ENCODE measurements at regions not wholly inside any gene's neighbourhood (a gene's known extent, or its start where the extent isn't known, plus 50 kb on each side); places are given as distances from the start of the nearest gene placed in this dataset.

DNA sequence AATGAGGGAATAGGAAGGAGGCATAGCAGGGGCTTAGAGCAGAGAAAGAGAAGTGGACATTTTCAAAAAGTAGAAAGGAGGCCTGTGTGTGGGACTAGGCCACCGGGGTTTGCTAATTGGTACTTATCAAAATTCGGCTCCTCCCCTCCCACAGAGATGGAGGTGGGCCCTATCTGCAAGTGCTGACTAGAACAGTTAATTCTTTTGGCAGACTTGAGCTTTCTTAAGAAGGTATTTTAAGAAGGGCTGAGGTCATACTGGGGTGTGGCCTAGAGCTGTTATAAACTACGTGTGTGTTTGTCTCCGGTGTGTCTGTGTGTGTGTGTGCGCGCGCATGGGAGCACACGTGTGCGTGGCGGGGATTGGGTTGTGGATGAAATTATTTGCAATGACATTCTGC, 1086.5 kb downstream of the EFNA5 start:
- ATAC-seq = no peak
- no peak for TF ChIP-seq ZNF70 (CRISPR knock-in tag; IDR thresholded peaks at IDR 0.05)
- TF ChIP-seq, protein P1, sequence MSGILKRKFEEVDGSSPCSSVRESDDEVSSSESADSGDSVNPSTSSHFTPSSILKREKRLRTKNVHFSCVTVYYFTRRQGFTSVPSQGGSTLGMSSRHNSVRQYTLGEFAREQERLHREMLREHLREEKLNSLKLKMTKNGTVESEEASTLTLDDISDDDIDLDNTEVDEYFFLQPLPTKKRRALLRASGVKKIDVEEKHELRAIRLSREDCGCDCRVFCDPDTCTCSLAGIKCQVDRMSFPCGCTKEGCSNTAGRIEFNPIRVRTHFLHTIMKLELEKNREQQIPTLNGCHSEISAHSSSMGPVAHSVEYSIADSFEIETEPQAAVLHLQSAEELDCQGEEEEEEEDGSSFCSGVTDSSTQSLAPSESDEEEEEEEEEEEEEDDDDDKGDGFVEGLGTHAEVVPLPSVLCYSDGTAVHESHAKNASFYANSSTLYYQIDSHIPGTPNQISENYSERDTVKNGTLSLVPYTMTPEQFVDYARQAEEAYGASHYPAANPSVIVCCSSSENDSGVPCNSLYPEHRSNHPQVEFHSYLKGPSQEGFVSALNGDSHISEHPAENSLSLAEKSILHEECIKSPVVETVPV (CRISPR knock-in tag; IDR thresholded peaks at IDR 0.05) = no peak
- no peak for TF ChIP-seq SNAI2 (CRISPR knock-in tag; IDR thresholded peaks at IDR 0.05)
- no peak for TF ChIP-seq RARB (CRISPR knock-in tag; IDR thresholded peaks at IDR 0.05)
- TF ChIP-seq ZC3H10 (CRISPR knock-in tag; IDR thresholded peaks at IDR 0.05) = no peak
- no peak for TF ChIP-seq ZNF565 (CRISPR knock-in tag; conservative IDR thresholded peaks at IDR 0.05; ENCODE audit: low read depth)
- no peak for TF ChIP-seq CSDC2 (CRISPR knock-in tag; IDR thresholded peaks at IDR 0.05)
- no peak for TF ChIP-seq ARNTL (CRISPR knock-in tag; IDR thresholded peaks at IDR 0.05; ENCODE audit: borderline replicate concordance, low read depth)
- TF ChIP-seq ESRRG (CRISPR knock-in tag; IDR thresholded peaks at IDR 0.05) = no peak
- no peak for TF ChIP-seq TOX (CRISPR knock-in tag; IDR thresholded peaks at IDR 0.05; ENCODE audit: borderline replicate concordance)
- no peak for TF ChIP-seq ZFP30 (CRISPR knock-in tag; IDR thresholded peaks at IDR 0.05)
- TF ChIP-seq, protein P2, sequence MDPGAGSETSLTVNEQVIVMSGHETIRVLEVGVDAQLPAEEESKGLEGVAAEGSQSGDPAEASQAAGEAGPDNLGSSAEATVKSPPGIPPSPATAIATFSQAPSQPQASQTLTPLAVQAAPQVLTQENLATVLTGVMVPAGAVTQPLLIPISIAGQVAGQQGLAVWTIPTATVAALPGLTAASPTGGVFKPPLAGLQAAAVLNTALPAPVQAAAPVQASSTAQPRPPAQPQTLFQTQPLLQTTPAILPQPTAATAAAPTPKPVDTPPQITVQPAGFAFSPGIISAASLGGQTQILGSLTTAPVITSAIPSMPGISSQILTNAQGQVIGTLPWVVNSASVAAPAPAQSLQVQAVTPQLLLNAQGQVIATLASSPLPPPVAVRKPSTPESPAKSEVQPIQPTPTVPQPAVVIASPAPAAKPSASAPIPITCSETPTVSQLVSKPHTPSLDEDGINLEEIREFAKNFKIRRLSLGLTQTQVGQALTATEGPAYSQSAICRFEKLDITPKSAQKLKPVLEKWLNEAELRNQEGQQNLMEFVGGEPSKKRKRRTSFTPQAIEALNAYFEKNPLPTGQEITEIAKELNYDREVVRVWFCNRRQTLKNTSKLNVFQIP (CRISPR knock-in tag; IDR thresholded peaks at IDR 0.05; ENCODE audit: borderline replicate concordance, low read depth) = no peak
- TF ChIP-seq, protein P3, sequence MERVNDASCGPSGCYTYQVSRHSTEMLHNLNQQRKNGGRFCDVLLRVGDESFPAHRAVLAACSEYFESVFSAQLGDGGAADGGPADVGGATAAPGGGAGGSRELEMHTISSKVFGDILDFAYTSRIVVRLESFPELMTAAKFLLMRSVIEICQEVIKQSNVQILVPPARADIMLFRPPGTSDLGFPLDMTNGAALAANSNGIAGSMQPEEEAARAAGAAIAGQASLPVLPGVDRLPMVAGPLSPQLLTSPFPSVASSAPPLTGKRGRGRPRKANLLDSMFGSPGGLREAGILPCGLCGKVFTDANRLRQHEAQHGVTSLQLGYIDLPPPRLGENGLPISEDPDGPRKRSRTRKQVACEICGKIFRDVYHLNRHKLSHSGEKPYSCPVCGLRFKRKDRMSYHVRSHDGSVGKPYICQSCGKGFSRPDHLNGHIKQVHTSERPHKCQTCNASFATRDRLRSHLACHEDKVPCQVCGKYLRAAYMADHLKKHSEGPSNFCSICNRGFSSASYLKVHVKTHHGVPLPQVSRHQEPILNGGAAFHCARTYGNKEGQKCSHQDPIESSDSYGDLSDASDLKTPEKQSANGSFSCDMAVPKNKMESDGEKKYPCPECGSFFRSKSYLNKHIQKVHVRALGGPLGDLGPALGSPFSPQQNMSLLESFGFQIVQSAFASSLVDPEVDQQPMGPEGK (CRISPR knock-in tag; IDR thresholded peaks at IDR 0.05; ENCODE audit: borderline replicate concordance) = no peak
- no peak for TF ChIP-seq BACH2 (CRISPR knock-in tag; IDR thresholded peaks at IDR 0.05; ENCODE audit: borderline replicate concordance)
- TF ChIP-seq, protein P4, sequence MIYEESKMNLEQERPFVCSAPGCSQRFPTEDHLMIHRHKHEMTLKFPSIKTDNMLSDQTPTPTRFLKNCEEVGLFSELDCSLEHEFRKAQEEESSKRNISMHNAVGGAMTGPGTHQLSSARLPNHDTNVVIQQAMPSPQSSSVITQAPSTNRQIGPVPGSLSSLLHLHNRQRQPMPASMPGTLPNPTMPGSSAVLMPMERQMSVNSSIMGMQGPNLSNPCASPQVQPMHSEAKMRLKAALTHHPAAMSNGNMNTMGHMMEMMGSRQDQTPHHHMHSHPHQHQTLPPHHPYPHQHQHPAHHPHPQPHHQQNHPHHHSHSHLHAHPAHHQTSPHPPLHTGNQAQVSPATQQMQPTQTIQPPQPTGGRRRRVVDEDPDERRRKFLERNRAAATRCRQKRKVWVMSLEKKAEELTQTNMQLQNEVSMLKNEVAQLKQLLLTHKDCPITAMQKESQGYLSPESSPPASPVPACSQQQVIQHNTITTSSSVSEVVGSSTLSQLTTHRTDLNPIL (CRISPR knock-in tag; IDR thresholded peaks at IDR 0.05; ENCODE audit: low read depth) = no peak
- TF ChIP-seq, protein P5, sequence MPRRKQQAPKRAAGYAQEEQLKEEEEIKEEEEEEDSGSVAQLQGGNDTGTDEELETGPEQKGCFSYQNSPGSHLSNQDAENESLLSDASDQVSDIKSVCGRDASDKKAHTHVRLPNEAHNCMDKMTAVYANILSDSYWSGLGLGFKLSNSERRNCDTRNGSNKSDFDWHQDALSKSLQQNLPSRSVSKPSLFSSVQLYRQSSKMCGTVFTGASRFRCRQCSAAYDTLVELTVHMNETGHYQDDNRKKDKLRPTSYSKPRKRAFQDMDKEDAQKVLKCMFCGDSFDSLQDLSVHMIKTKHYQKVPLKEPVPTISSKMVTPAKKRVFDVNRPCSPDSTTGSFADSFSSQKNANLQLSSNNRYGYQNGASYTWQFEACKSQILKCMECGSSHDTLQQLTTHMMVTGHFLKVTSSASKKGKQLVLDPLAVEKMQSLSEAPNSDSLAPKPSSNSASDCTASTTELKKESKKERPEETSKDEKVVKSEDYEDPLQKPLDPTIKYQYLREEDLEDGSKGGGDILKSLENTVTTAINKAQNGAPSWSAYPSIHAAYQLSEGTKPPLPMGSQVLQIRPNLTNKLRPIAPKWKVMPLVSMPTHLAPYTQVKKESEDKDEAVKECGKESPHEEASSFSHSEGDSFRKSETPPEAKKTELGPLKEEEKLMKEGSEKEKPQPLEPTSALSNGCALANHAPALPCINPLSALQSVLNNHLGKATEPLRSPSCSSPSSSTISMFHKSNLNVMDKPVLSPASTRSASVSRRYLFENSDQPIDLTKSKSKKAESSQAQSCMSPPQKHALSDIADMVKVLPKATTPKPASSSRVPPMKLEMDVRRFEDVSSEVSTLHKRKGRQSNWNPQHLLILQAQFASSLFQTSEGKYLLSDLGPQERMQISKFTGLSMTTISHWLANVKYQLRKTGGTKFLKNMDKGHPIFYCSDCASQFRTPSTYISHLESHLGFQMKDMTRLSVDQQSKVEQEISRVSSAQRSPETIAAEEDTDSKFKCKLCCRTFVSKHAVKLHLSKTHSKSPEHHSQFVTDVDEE (CRISPR knock-in tag; IDR thresholded peaks at IDR 0.05) = no peak
- TF ChIP-seq TCF4 (CRISPR knock-in tag; IDR thresholded peaks at IDR 0.05; ENCODE audit: borderline replicate concordance) = no peak
- TF ChIP-seq ZNF8 (CRISPR knock-in tag; IDR thresholded peaks at IDR 0.05) = no peak
- TF ChIP-seq OSR1 (CRISPR knock-in tag; IDR thresholded peaks at IDR 0.05) = no peak

DNA sequence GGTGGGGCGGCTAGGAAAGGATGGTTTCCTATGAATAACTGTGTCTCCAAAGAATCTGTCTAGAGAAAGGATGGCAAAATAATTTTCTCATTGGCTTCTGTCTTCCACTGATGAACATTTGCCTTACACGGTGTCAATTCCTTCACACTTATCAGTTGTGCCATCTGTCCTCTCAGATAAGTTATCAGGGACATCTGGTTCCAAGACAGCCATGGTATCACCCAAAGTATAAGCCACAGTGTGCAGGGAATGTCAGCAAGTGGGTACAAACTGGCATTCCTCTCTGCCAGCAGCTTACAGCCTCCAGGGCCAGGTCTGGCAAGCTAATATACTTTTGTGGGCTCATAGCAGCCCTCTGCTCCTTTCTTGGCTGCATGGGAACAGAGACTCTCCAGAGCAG, 1092.0 kb downstream of the EFNA5 start:
- ATAC-seq = no peak
- TF ChIP-seq ARNTL (CRISPR knock-in tag; IDR thresholded peaks at IDR 0.05; ENCODE audit: borderline replicate concordance, low read depth) = no peak
- no peak for TF ChIP-seq ZFP30 (CRISPR knock-in tag; IDR thresholded peaks at IDR 0.05)
- no peak for TF ChIP-seq SNAI2 (CRISPR knock-in tag; IDR thresholded peaks at IDR 0.05)
- TF ChIP-seq PPARA (CRISPR knock-in tag; IDR thresholded peaks at IDR 0.05; ENCODE audit: borderline replicate concordance) = no peak
- TF ChIP-seq, protein P4 (CRISPR knock-in tag; IDR thresholded peaks at IDR 0.05; ENCODE audit: low read depth) = no peak
- no peak for TF ChIP-seq ZNF565 (CRISPR knock-in tag; conservative IDR thresholded peaks at IDR 0.05; ENCODE audit: low read depth)
- no peak for TF ChIP-seq BACH2 (CRISPR knock-in tag; IDR thresholded peaks at IDR 0.05; ENCODE audit: borderline replicate concordance)
- TF ChIP-seq, protein P1 (CRISPR knock-in tag; IDR thresholded peaks at IDR 0.05) = no peak
- no peak for TF ChIP-seq OSR1 (CRISPR knock-in tag; IDR thresholded peaks at IDR 0.05)
- TF ChIP-seq ZNF8 (CRISPR knock-in tag; IDR thresholded peaks at IDR 0.05) = no peak
- TF ChIP-seq ZC3H10 (CRISPR knock-in tag; IDR thresholded peaks at IDR 0.05) = no peak
- TF ChIP-seq ZFP3 (CRISPR knock-in tag; IDR thresholded peaks at IDR 0.05) = no peak
- no peak for TF ChIP-seq GLIS3 (CRISPR knock-in tag; IDR thresholded peaks at IDR 0.05)
- TF ChIP-seq, protein P5 (CRISPR knock-in tag; IDR thresholded peaks at IDR 0.05) = no peak
- TF ChIP-seq CSDC2 (CRISPR knock-in tag; IDR thresholded peaks at IDR 0.05) = no peak
- TF ChIP-seq ESRRG (CRISPR knock-in tag; IDR thresholded peaks at IDR 0.05) = no peak
- TF ChIP-seq ISL1 (CRISPR knock-in tag; IDR thresholded peaks at IDR 0.05) = no peak
